ENCODE measurements at regions not wholly inside any gene's neighbourhood (a gene's known extent, or its start where the extent isn't known, plus 50 kb on each side); places are given as distances from the start of the nearest gene placed in this dataset.

DNA sequence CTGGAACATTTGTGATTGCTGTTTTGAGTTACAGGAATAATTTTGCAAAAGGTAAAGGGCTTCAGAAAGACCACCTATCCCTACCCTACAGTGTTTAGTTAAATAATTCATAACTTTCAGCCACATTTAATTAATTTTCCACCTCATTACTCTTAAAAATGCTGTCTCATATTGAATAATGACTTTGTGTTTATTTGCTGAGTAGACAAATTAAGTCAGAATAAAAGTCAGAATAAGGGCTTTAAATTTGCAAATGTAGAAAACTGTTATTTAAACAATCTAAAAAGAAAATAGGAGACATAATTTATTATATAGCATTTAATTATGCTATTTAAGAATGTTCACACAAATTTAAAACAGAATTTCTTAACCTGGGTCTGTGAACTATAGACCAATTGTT lies 293.7 kb upstream of the RIMS1 start:
- TF ChIP-seq CTCF (IDR thresholded peaks at IDR 0.05) (no peak), POLR2A (IDR thresholded peaks at IDR 0.05) (no peak)

All from esophagus squamous epithelium (tissue), 4 donors.